Nephron progenitor cell (in vitro differentiated cells): ENCODE measurements at regions not wholly inside any gene's neighbourhood (a gene's known extent, or its start where the extent isn't known, plus 50 kb on each side); places are given as distances from the start of the nearest gene placed in this dataset.

ENCODE experiments used
- DNase-seq: peaks from one replicate; pipeline ENCODE4 v3.0.0; 2021
- H3K27ac Mint-ChIP-seq: 2 replicates; pipeline ENCODE4 v1.8.0; 2021; ENCODE audit warnings: mild to moderate bottlenecking, moderate library complexity, mixed read lengths
- H3K27me3 Mint-ChIP-seq: 2 replicates; pipeline ENCODE4 v1.8.0; 2021; ENCODE audit warnings: mild to moderate bottlenecking, low read depth, mixed read lengths; ENCODE audit not compliant: poor library complexity
- H3K36me3 Mint-ChIP-seq: 2 replicates; pipeline ENCODE4 v1.8.0; 2021; ENCODE audit warnings: low read depth, mixed read lengths
- H3K4me1 Mint-ChIP-seq: 2 replicates; pipeline ENCODE4 v1.8.0; 2021; ENCODE audit warnings: mixed read lengths
- H3K4me3 Mint-ChIP-seq: 2 replicates; pipeline ENCODE4 v1.8.0; 2021; ENCODE audit warnings: mild to moderate bottlenecking, moderate library complexity, mixed read lengths
- H3K9me3 Mint-ChIP-seq: 2 replicates; pipeline ENCODE4 v1.8.0; 2021; ENCODE audit warnings: mild to moderate bottlenecking, moderate library complexity, mixed read lengths
- TF ChIP-seq, protein P1 (sequence below): fragments of 200-600 bp; sonication (generic); IDR thresholded peaks from 2 replicates; pipeline ENCODE4 v1.5.0; 2021; ENCODE audit warnings: antibody characterized with exemption

DNA sequence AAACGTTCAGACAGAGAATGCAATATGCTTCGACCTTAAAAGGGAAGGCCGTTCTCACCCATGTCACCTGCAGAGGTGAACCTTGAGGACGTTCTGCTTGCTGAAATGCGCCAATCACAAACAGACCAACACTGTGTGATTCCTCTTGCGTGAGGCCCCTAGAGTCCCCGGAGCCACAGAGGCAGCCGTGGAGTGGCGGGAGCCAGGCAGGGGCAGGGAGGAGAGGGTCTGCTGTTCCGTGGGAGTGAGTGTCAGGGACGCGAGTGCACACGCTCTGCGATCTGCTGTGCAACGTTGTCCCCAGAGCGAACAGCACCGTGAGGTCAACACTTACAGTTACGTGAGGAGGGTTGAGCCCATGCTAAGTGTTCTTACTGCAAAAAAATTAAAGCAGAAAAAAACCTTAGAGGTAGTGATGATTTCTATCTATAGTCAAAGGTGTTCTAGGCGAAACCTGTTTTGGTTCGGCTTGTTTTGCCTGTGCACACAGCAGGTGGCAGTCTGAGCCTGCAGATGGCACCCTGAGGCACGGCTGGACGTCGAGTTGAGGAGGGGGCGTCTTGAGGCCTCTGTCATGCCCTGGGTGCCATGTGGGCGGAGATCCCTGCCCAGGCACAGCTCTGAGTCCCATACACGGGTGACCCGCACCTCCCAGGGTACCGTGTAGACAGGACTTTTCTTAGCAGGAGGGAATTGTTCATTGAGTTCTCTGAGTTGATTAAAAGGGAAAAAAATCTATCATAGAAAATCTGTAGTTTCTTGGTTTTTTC is 71.7 kb upstream of the FRMD1 start:
- peak; percentile 45 for DNase-seq
- peaks cover 78% of the 10 kb centered on the region for H3K4me1 Mint-ChIP-seq
- no peaks in the 10 kb centered on the region for H3K9me3 Mint-ChIP-seq
- TF ChIP-seq, protein P1, sequence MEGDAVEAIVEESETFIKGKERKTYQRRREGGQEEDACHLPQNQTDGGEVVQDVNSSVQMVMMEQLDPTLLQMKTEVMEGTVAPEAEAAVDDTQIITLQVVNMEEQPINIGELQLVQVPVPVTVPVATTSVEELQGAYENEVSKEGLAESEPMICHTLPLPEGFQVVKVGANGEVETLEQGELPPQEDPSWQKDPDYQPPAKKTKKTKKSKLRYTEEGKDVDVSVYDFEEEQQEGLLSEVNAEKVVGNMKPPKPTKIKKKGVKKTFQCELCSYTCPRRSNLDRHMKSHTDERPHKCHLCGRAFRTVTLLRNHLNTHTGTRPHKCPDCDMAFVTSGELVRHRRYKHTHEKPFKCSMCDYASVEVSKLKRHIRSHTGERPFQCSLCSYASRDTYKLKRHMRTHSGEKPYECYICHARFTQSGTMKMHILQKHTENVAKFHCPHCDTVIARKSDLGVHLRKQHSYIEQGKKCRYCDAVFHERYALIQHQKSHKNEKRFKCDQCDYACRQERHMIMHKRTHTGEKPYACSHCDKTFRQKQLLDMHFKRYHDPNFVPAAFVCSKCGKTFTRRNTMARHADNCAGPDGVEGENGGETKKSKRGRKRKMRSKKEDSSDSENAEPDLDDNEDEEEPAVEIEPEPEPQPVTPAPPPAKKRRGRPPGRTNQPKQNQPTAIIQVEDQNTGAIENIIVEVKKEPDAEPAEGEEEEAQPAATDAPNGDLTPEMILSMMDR, result peak; percentile 52
- H3K36me3 Mint-ChIP-seq, result no peaks in the 10 kb centered on the region
- no peak overlapping the region for H3K4me3 Mint-ChIP-seq
- no peak overlapping the region for H3K27ac Mint-ChIP-seq
- peaks cover 13% of the 10 kb centered on the region for H3K27me3 Mint-ChIP-seq

DNA sequence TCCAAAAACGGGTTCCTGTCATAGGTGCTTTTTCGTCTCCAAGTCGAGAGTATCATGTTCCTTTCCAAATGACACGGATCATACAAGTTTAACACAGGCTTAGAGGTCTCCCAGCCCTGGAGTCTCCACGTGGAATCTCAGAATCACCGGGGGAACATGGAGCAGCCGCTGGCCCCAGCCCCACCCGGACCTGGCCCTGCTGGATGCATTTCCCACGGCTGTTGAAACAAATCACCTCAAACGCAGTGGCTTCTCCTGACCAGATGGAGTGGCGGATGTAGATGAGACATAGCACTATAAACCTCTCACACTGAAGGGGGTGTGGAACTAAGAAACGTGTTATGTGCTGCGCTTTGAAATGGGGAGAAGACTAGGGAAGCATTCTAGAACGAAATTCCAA is 70.0 kb upstream of the FRMD1 start:
- no peak overlapping the region for H3K4me3 Mint-ChIP-seq
- peaks cover 13% of the 10 kb centered on the region for H3K9me3 Mint-ChIP-seq
- no peak for DNase-seq
- peaks cover 5% of the 10 kb centered on the region for H3K36me3 Mint-ChIP-seq
- H3K27ac Mint-ChIP-seq, result no peak overlapping the region
- H3K4me1 Mint-ChIP-seq, result peaks cover 67% of the 10 kb centered on the region
- TF ChIP-seq, protein P1, result no peak
- H3K27me3 Mint-ChIP-seq, result peaks cover 7% of the 10 kb centered on the region

DNA sequence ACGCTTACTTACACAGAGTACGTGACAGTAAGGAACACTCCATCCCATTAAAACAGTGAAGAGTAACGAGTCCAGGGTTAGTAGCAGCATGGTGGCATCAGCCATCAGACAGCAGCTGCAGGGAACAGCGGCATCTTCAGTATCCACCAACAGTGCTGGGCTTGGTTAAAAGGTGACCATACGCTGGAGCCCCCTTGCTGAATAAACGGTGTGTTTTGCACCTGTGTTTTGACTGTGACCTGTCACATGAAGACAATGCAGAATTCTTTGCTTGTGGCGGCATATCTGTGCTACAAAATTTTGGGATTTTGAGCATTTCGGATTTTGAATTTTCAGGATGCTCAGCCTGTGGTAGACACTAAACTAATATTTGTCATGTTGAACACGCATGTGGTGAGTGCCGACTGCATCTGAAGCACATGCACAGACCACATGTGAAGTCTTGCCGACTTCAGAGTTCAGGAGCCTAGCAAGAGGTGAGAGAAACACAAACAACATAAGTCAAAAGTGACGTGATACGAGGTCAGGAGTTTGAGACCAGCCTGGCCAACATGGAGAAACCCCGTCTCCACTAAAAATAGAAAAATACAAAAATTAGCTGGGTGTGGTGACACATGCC is 69.3 kb upstream of the FRMD1 start:
- TF ChIP-seq, protein P1, result no peak
- Mint-ChIP-seq H3K4me3 (no peak overlapping the region), H3K36me3 (peaks cover 5% of the 10 kb centered on the region), H3K27me3 (peaks cover 9% of the 10 kb centered on the region), H3K4me1 (peaks cover 60% of the 10 kb centered on the region), H3K9me3 (peaks cover 17% of the 10 kb centered on the region), H3K27ac (no peak overlapping the region)
- DNase-seq, result no peak

DNA sequence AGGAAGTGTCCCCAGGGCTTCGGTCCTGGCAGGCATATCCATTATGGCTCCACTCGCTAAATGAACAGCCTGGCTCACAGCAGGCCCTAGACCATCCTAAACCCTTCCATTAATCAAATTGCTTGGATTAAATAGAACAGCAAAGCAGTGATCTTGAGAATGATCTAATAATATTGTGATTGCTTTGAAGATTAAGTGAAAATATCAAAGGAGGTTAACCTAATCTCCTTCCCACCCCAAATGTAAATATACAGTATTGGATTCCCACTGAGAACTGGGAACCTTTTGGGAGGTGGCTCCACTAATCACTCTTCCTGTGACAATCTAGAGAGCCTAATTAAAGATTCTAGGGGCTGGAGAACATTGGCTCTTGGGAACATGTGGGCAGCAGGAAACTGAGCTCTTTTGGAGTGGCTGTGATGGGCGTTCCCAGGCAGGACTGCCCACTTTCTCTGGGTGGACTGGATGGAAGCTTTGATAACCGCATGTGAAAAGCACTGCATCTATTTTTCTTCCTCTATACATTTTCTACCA is 68.3 kb upstream of the FRMD1 start:
- H3K27me3 Mint-ChIP-seq, result peaks cover 12% of the 10 kb centered on the region
- H3K36me3 Mint-ChIP-seq, result peaks cover 5% of the 10 kb centered on the region
- no peak for DNase-seq
- peaks cover 49% of the 10 kb centered on the region for H3K4me1 Mint-ChIP-seq
- no peak overlapping the region for H3K27ac Mint-ChIP-seq
- no peak overlapping the region for H3K4me3 Mint-ChIP-seq
- H3K9me3 Mint-ChIP-seq, result peaks cover 17% of the 10 kb centered on the region
- TF ChIP-seq, protein P1, result no peak

DNA sequence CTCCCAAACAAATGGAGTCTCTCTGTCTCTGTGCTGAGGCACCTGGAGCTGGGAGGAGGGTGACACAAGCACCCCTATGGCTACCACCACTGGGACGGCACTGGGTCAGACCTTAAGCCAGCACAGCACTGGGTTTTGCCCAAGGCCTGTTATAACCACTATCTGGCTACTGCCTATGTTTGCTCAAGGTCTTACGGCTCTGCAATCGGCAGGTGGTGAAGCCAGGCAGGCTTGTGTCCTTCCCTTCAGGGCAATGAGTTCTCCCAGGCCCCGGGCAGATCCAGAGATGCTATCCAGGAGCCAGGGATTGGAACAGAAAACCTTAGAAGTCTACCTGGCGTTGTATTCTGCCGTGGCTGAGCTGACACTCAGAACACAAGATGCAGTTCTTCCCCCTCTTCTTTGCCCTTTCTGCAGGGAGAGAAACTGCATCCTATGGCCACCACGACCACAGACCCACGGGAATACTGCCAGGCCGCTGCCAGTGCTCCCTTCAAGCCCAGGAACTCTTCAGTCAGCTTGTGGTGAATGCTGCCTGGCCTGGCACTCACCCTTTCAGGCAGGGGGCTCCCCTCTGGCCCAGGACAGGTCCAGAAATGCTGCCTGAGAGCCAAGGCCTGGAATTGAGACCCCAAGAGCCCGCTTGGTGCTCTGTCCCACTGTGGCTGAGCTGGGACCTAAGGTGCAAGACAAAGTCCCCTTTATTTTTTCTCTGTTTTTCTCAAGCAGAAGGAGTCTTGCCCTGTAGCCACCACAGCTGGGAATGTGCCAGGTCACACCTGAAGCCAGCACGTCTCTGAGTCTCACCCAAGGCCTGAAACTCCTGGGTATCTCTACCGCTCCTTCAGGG is 67.0 kb upstream of the FRMD1 start:
- peaks cover 13% of the 10 kb centered on the region for H3K27me3 Mint-ChIP-seq
- H3K36me3 Mint-ChIP-seq, result peaks cover 5% of the 10 kb centered on the region
- no peak for DNase-seq

More for the DNA sequence above, 67.0 kb upstream of the FRMD1 start:
- TF ChIP-seq, protein P1, result no peak
- Mint-ChIP-seq H3K4me3 (no peak overlapping the region), H3K27ac (no peak overlapping the region), H3K9me3 (peaks cover 17% of the 10 kb centered on the region), H3K4me1 (peaks cover 36% of the 10 kb centered on the region)
